HG03039 (cell line): ENCODE measurements at regions not wholly inside any gene's neighbourhood (a gene's known extent, or its start where the extent isn't known, plus 50 kb on each side); places are given as distances from the start of the nearest gene placed in this dataset.
"Not testable (repeated sequence)": the region's sequence is repeated elsewhere in the genome, so short reads cannot be mapped to it uniquely, and the experiment has no call there.

Source experiments
- ATAC-seq: cut with Tn5 transposase; IDR thresholded peaks from one replicate; pipeline ENCODE4 v1.9.1; 2021; ENCODE audit warnings: mild to moderate bottlenecking, moderate library complexity; ENCODE audit not compliant: unreplicated experiment

GRCh38 chr4:95898226-95898625 is 58.3 kb downstream of the PDHA2 start:
- ATAC-seq, result no peak

DNA sequence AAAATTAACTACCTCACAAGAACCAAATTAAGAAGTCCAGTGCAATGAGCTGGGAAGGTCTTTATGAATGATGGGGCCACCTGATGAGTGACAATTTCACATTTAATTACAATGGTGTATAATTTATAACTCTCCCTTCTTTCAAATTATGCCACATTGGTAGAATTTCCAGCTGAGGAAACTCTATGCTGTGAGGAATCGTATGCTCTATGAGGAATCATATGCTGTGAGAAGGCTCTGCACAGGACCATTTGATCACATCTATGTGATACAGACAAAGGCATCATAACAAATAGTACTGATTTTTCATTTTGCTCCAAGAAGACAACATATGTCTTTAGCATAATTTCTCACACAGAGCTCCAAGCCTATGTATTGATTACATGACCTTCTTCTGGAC is 69.3 kb downstream of the PDHA2 start:
- no peak for ATAC-seq

DNA sequence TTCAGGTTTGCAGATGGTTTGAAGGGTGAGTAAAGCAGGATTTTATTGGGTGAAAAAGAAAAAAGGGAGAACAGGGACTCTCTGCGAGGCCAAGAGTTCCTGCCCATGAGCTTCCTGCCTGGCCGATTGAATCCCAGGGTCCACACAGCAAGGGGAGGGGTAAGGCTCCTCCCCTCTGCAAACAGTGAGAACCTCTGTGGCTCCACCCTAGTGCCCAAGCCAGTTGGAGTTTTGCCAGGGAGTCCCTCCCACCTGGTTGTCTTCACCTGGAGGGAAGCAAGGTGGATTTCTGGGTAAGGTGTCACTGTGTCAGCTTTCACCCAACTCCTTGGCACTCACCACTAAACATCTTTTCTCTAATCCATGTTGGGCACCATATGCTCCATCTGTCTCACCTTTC is 70.9 kb downstream of the PDHA2 start:
- no peak for ATAC-seq

DNA sequence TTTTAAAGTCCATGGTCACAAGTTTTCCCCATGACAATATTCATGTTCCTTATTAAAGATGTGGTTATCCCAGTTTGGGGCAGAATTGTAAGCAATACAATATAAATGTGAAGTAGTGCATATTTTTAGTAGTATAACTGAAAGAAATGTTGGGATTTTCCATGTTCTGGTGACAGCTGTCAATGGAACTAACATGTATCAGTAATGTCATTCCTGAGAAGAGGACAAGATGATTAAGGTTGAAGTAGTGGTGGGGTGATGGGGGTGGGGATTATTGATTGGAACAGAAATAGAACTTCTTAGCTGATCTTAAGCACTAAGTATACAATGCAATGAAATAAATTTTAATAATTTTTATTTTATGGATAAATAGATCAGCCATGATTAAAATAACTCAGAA is 81.6 kb downstream of the PDHA2 start:
- no peak for ATAC-seq

DNA sequence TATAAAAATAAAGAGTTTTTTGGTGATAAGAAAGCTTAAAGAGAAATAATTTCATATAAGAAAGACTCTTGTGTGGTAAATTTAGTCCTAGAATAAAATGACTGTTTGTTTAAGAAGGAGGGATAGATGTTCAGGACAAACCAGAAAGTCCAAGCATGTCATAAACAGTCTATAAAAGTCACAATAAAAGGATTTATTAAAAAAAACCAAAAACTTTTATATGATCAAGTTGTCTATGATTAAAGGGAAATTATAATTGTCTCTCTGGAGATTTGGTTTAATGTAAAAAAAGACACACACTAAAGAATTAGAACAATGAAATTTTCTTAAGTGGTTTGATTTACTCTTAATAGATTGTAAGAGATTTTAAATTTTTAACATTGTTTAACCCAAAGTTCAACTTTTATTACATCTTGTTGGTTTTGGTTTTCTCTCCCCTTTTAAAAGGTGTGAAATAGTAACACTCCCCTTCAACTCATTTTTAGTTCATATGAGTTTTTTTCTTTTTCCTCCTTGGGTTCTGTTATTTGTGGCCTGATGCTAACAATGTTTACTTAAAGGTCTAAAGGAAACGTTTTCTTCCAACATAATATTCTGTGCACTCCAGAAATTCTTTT is 89.7 kb downstream of the PDHA2 start:
- ATAC-seq, result no peak

GRCh38 chr4:95939141-95939540 is 99.2 kb downstream of the PDHA2 start:
- ATAC-seq, result no peak

DNA sequence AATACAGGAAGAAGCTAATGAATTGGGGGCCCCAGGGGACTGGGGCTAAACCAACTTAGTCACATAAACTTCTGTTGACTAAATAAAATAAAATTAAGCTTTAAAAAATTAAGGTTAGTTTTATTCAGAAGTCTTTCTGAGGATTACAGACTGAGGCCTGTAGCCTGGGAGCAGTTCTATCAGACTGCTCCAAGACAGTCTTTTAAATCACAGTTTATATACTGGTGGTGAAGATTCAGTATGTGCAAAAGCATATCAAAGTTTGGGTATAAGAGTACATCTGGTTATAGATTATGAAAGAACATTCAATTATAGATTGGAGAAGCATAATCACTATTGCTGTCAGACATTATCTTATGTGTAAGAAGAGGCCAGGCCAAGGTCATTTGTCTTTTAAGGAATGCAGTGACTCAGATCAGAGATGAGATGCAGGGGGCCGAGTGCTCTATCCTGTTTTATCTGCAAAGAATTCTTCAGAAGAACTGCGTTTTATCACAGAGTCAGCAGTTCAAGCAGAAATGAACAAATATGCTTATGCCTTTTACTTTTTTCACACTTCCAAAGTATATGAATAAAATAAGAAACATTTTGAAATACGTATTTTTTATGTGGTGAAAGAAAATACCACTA is 109.4 kb downstream of the PDHA2 start:
- ATAC-seq, result no peak

DNA sequence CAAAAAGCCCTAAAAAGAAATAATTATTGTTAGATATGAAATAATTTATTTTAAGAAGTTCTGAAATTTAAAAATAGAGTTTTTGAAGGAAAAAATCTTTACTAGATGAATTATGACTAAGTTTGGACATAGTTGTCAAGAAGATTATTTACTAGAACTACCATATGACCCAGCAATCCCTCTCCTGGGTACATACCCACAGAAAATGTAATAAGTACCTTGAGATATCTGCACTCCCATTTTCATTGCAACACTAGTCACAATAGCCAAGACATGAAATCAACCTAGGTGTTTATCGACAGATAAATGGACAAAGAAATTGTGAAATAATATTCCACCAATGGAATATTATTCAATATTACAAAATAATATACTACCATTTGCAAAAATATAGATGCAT is 109.9 kb downstream of the PDHA2 start:
- ATAC-seq, result no peak

- not testable (repeated sequence) for ATAC-seq
These were observed 112.6 kb downstream of the PDHA2 start for GRCh38 chr4:95952538-95952937.

DNA sequence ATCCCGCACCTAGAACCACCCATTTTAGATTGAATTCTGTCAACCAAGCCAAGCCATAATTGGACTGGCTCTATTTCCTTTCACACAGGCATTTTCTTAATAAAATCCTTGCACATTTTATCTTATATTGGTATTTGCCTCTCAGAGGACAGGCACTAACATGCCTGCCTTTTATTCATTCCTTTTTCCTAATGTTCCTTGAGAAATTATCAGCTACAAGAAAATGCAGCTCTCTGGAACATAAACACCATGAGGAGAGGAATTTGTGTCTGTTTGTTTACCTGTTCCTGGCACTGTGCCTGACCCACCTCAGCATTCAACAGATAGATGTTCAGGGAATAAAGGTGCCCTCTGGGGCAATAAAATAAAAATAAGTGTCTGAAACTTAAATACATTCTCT is 116.2 kb downstream of the PDHA2 start:
- no peak for ATAC-seq

DNA sequence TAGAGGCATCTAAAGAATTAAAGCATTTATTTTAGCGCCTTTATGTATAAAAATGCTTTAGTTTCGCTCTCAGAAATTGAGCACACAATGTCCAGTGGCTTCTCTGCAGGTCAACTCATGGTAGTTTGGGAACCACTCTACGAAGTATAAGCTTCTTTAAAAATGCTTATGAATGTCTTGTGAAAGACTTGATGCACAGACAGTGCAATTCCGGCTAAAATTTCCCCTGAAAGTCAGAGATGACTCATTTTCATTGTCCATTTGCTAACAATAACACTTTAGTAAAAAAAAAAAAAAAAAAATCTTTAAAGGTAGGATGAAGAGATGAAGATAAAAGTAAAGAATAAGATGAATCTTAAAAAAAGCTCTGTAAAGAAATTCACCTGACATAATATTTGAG is 117.2 kb downstream of the PDHA2 start:
- ATAC-seq, result no peak

GRCh38 chr4:95957759-95958158 is 117.9 kb downstream of the PDHA2 start:
- no peak for ATAC-seq

- no peak for ATAC-seq
These were observed 119.3 kb downstream of the PDHA2 start for GRCh38 chr4:95959182-95959581.

- no peak for ATAC-seq
These were observed 119.7 kb downstream of the PDHA2 start for GRCh38 chr4:95959633-95960032.

- ATAC-seq, result no peak
These were observed 123.6 kb downstream of the PDHA2 start for GRCh38 chr4:95963456-95963855.

DNA sequence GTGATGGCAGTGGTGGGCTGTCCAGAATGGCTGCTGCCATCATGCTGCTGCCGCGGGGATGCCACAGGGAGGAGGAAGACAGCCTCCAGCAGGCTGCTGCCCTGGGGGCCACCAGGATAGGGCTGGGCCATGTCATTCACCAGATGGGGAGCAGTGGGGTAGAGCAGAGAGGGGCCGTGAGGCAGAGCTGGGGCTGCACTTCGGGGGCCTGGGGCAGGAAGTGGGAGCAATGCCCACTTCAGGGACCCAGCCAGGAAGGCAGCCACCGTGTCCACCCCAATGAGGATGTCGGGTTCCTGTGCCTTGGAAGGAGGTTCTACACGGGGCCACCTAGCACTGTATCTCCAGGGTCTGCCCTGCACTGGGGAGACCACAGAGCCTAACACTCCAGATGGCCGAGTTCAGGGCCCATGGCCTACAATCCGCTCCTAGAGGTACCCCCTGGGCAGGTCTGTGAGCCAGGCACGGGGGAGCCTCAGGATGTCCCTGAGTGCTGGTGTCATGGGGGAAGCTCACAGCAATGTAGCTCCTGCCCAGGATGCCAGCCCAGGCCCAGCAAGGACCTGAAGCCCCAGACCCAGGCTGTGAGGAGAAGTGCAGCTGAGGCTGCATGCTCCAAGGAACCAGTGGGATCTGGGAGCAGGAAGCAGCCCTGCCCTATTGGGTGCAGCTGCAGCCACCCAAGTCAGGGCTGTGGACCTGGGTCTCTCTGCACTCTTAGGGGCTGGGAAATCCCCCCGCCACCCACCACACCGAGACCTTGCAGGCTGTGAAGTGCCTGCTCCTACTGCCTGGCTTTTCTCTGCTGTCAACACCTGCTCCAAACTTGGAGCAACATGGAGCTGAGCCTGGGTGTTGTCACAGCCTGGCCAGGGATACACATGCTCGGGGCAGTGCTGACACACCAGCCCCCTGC is 140.3 kb downstream of the PDHA2 start:
- ATAC-seq, result no peak

GRCh38 chr4:95980877-95981360 is 141.0 kb downstream of the PDHA2 start:
- no peak for ATAC-seq

GRCh38 chr4:95981591-95981990 is 141.7 kb downstream of the PDHA2 start:
- ATAC-seq, result no peak

GRCh38 chr4:95982516-95982915 is 142.6 kb downstream of the PDHA2 start:
- no peak for ATAC-seq

GRCh38 chr4:95984081-95984480 is 144.2 kb downstream of the PDHA2 start:
- ATAC-seq, result no peak

DNA sequence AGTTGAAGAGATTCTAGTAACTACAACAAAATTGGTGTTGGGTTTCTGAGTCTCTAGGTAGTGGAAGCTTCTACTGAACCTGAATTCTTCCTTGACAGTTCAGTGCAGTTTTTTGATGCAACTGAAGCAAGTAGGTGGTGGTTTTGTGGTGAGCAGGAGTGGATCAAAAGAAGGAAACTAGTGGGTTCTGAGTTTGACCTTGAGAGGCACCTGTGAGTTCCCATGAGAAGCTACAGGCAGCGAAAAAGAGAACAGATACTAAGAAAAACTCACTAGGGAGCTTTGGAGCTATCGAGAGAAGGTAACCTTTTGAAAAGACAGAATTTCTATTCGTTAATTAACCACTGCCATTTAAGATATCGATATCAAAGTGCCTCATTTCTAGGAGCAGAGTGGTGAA is 145.2 kb downstream of the PDHA2 start:
- no peak for ATAC-seq
